Mesothelial cell of epicardium (in vitro differentiated cells): ENCODE measurements at regions not wholly inside any gene's neighbourhood (a gene's known extent, or its start where the extent isn't known, plus 50 kb on each side); places are given as distances from the start of the nearest gene placed in this dataset.

ENCODE experiments used
- DNase-seq, 2 experiments: peaks; one replicate each; pipeline ENCODE4 v3.0.0; 2021; ENCODE audit warnings: low spot score in 2 of 2; ENCODE audit not compliant: unreplicated experiment in 2 of 2
- H3K27ac Mint-ChIP-seq: 2 replicates; pipeline ENCODE4 v1.8.0; 2021; ENCODE audit warnings: mixed read lengths
- H3K27me3 Mint-ChIP-seq: 2 replicates; pipeline ENCODE4 v1.8.0; 2021; ENCODE audit warnings: low read depth, mixed read lengths
- H3K36me3 Mint-ChIP-seq: 2 replicates; pipeline ENCODE4 v1.8.0; 2021; ENCODE audit warnings: mixed read lengths
- H3K4me1 Mint-ChIP-seq: 2 replicates; pipeline ENCODE4 v1.8.0; 2021; ENCODE audit warnings: mixed read lengths
- H3K4me3 Mint-ChIP-seq: 2 replicates; pipeline ENCODE4 v1.8.0; 2021; ENCODE audit warnings: mild to moderate bottlenecking, moderate library complexity, mixed read lengths
- H3K9me3 Mint-ChIP-seq: 2 replicates; pipeline ENCODE4 v1.8.0; 2021; ENCODE audit warnings: mixed read lengths
- CTCF ChIP-seq: fragments of 200-600 bp; sonication (generic); IDR thresholded peaks from one replicate; pipeline ENCODE4 v1.5.0; 2021; ENCODE audit warnings: antibody characterized with exemption; ENCODE audit not compliant: unreplicated experiment

GRCh38 chr18:24860978-24861680 is 400.7 kb downstream of the HRH4 start:
- Mint-ChIP-seq H3K27me3 (peaks cover 20% of the 10 kb centered on the region), H3K4me1 (no peaks in the 10 kb centered on the region), H3K27ac (peak overlapping the region; percentile 9), H3K4me3 (no peak overlapping the region), H3K9me3 (no peaks in the 10 kb centered on the region), H3K36me3 (no peaks in the 10 kb centered on the region)
- DNase-seq: no peak
- TF ChIP-seq CTCF: no peak

- Mint-ChIP-seq H3K27me3 (peaks cover 9% of the 10 kb centered on the region), H3K36me3 (no peaks in the 10 kb centered on the region), H3K9me3 (no peaks in the 10 kb centered on the region), H3K27ac (no peak overlapping the region), H3K4me3 (no peak overlapping the region), H3K4me1 (no peaks in the 10 kb centered on the region)
- DNase-seq: no peak
- TF ChIP-seq CTCF: no peak
These were observed 401.9 kb downstream of the HRH4 start for GRCh38 chr18:24862201-24862816.

- Mint-ChIP-seq H3K27ac (no peak overlapping the region), H3K4me1 (no peaks in the 10 kb centered on the region), H3K9me3 (no peaks in the 10 kb centered on the region), H3K4me3 (no peak overlapping the region), H3K27me3 (peaks cover 7% of the 10 kb centered on the region), H3K36me3 (no peaks in the 10 kb centered on the region)
- DNase-seq: no peak
- no peak for TF ChIP-seq CTCF
These were observed 407.9 kb downstream of the HRH4 start for GRCh38 chr18:24868311-24868710.

- Mint-ChIP-seq H3K9me3 (no peaks in the 10 kb centered on the region), H3K4me1 (no peaks in the 10 kb centered on the region), H3K27ac (no peak overlapping the region), H3K27me3 (peaks cover 7% of the 10 kb centered on the region), H3K4me3 (no peak overlapping the region), H3K36me3 (no peaks in the 10 kb centered on the region)
- DNase-seq: no peak
- no peak for TF ChIP-seq CTCF
These were observed 408.4 kb downstream of the HRH4 start for GRCh38 chr18:24868760-24869237.

- DNase-seq: no peak
- Mint-ChIP-seq H3K27me3 (peaks cover 7% of the 10 kb centered on the region), H3K4me1 (no peaks in the 10 kb centered on the region), H3K36me3 (no peaks in the 10 kb centered on the region), H3K9me3 (no peaks in the 10 kb centered on the region), H3K27ac (no peak overlapping the region), H3K4me3 (no peak overlapping the region)
- TF ChIP-seq CTCF: no peak
These were observed 408.8 kb downstream of the HRH4 start for GRCh38 chr18:24869285-24869684.
